Heart left ventricle (tissue), 16 donors: ENCODE measurements at regions not wholly inside any gene's neighbourhood (a gene's known extent, or its start where the extent isn't known, plus 50 kb on each side); places are given as distances from the start of the nearest gene placed in this dataset.

ENCODE experiments used
- ATAC-seq, 4 donors: fragments of 200-7000 bp; cut with Tn5 transposase; one replicate each; pipeline ENCODE4 v1.9.1; 2020 to 2022; ENCODE audit warnings: moderate library complexity in 4 of 4, mild to moderate bottlenecking in 3 of 4, moderate number of reproducible peaks in 1 of 4
- DNase-seq, 5 donors: peaks; one replicate each; pipeline ENCODE4 v3.0.0-alpha.2; 2020
- H3K27ac ChIP-seq, 12 donors: fragments of 200-600 bp; sonication (generic) in 4 of 12; one replicate each; pipeline versions ENCODE4 v1.5.0 to v1.8.0; 2016 to 2022; ENCODE audit warnings: mild to moderate bottlenecking in 2 of 12
- H3K27me3 ChIP-seq, 9 donors: fragments of 200-600 bp; sonication (generic) in 2 of 9; one replicate each; pipeline versions ENCODE4 v1.5.1 to v1.8.0; 2016 to 2022; ENCODE audit warnings: mild to moderate bottlenecking in 3 of 9
- H3K36me3 ChIP-seq, 9 donors: fragments of 200-600 bp; sonication (generic) in 2 of 9; one replicate each; pipeline versions ENCODE4 v1.5.0 to v1.8.0; 2018 to 2022; ENCODE audit warnings: mild to moderate bottlenecking in 2 of 9
- H3K4me1 ChIP-seq, 12 donors: fragments of 200-600 bp; sonication (generic) in 4 of 12; one replicate each; pipeline versions ENCODE4 v1.5.0 to v1.8.0; 2016 to 2022; ENCODE audit warnings: mild to moderate bottlenecking in 3 of 12
- H3K4me3 ChIP-seq, 12 donors: fragments of 200-600 bp; sonication (generic) in 4 of 12; one replicate each; pipeline versions ENCODE4 v1.5.0 to v1.8.0; 2017 to 2022; ENCODE audit warnings: mild to moderate bottlenecking in 9 of 12, moderate library complexity in 4 of 12
- H3K9me3 ChIP-seq, 12 donors: fragments of 200-600 bp; sonication (generic) in 4 of 12; one replicate each; pipeline versions ENCODE4 v1.5.0 to v1.8.0; 2016 to 2022; ENCODE audit warnings: mild to moderate bottlenecking in 1 of 12
- POLR2A ChIP-seq, 2 donors: fragments of 450-650 bp; IDR thresholded peaks; one replicate each; pipeline ENCODE4 v1.6.1; 2017; ENCODE audit warnings: antibody characterized with exemption in 2 of 2, mild to moderate bottlenecking in 2 of 2, moderate library complexity in 2 of 2
- WGBS, 4 donors: extraction: QIAGEN DNeasy Blood & Tissue Kit in 2 of 4; methylation state at CpG; one replicate each; pipeline versions ENCODE4 v1.1.5 to v1.1.7; 2013 to 2018; 5-methylcytosine and 5-hydroxymethylcytosine counted together
- intact Hi-C, 10 donors: fragments of 100-400 bp; cut with DNase I; formaldehyde crosslinking; loops; one replicate each; pipeline versions ENCODE4 v1.11.1 to v1.14.2; 2022
- TF ChIP-seq, protein P1 (sequence below), 12 donors: fragments of 200-600 bp; sonication (generic) in 4 of 12; IDR thresholded peaks; one replicate each; pipeline versions ENCODE4 v1.5.0 to v1.8.0; 2018 to 2022; ENCODE audit warnings: antibody characterized with exemption in 12 of 12, mild to moderate bottlenecking in 5 of 12
- donor health status: ischemic (EF 13 %, LVEDD 7.1; RV severe dilation, severe dysfunction).
- donor health status: healthy with polysubstance abuse.
- donor health status: DM: no; HTN: yes; CAD: no.
- donor health status: DM: no; HTN: no; CAD: no.
- donor health status: ischemic (EF 25% LVEDD 6.9; RV normal size, moderate dysfunction).
- donor health status: ischemic (EF 25% LVEDD 5.7; RV mildly dilated, moderate dysfunction).
- donor health status: healthy.
- donor health status: DM: yes; HTN: yes; CAD: no.
- donor health status: ischemic (EF 35%, LVEDD 5.7; RV mildly dilated, moderate dysfunction).
- donor health status: nonischemic (EF 11% LVEDD 7.7; RV severe dilation, severe dysfunction).
- donor health status: DM: yes; HTN: yes; CAD: no.
- donor health status: PGD.
- donor health status: ischemic (EF 29% LVEDD 5.4; RV normal size, mild dysfunction).
- donor health status: nonischemic (EF 23%, LVEDD 6.1; RV moderate dilation, normal function).

DNA sequence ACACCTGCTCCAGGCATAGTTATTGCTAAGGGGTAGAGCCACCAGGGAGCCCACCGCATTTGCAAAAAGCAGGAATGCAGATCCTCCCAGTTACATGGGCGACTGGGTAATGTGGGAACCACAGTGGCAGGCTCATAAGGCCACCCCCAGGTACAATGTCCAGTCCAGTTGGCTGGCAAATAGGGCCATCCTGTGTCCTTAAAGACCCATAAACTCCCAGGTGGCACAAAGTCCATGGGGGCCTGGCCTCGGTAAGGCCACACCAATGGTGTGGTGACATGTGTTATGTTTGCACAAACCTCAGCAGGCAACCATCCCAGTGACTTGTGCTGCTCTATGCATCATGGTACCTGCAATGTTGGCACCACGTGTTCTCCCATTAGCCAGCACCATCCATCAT is 283.6 kb upstream of the GYPC start:
- DNase-seq (no peak), ATAC-seq (no peak)
- H3K27ac ChIP-seq, result no peak overlapping the region
- H3K4me1 ChIP-seq, result peaks cover 0 to 18% (median 3%) of the 10 kb centered on the region in 12 donors
- no peak overlapping the region for H3K4me3 ChIP-seq
- no peaks in the 10 kb centered on the region for H3K27me3 ChIP-seq
- WGBS, 4 donors, result 87 to 98% (median 93%) methylated on average over 1 to 4 of the region's 4 CpGs
- intact Hi-C loops, result no loop called here
- H3K9me3 ChIP-seq, result peaks cover 0 to 9% (median 0%) of the 10 kb centered on the region in 12 donors
- TF ChIP-seq POLR2A (IDR thresholded peaks at IDR 0.05), result no peak
- TF ChIP-seq, protein P1, sequence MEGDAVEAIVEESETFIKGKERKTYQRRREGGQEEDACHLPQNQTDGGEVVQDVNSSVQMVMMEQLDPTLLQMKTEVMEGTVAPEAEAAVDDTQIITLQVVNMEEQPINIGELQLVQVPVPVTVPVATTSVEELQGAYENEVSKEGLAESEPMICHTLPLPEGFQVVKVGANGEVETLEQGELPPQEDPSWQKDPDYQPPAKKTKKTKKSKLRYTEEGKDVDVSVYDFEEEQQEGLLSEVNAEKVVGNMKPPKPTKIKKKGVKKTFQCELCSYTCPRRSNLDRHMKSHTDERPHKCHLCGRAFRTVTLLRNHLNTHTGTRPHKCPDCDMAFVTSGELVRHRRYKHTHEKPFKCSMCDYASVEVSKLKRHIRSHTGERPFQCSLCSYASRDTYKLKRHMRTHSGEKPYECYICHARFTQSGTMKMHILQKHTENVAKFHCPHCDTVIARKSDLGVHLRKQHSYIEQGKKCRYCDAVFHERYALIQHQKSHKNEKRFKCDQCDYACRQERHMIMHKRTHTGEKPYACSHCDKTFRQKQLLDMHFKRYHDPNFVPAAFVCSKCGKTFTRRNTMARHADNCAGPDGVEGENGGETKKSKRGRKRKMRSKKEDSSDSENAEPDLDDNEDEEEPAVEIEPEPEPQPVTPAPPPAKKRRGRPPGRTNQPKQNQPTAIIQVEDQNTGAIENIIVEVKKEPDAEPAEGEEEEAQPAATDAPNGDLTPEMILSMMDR (IDR thresholded peaks at IDR 0.05), result no peak
- H3K36me3 ChIP-seq, result no peaks in the 10 kb centered on the region

DNA sequence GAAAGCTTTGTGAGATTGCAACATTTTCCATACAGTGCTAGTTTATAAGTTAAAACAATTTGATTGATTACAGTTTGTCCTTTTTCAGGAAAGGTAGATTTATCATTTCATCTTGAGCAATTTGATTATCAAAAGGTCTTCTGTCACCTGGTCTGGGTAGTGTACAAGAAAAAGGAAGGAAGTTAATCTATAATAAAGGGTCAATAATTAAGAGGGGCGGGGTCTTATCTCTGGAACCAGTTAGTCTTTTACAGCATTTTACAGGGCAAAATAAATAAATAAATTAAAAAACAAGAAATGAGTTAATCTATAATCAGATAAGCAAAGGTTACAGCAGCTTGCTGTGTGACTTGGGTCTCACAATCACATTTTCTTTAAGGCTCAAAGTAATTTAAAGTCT is 277.8 kb upstream of the GYPC start:
- no peaks in the 10 kb centered on the region for H3K36me3 ChIP-seq
- H3K9me3 ChIP-seq, result peaks cover 0 to 9% (median 0%) of the 10 kb centered on the region in 12 donors
- no peak overlapping the region for H3K4me3 ChIP-seq
- DNase-seq (no peak), ATAC-seq (no peak)
- no peak overlapping the region for H3K27ac ChIP-seq
- TF ChIP-seq POLR2A (IDR thresholded peaks at IDR 0.05), result no peak
- TF ChIP-seq, protein P1 (IDR thresholded peaks at IDR 0.05), result no peak
- WGBS, 4 donors, result 83 to 96% (median 90%) methylated on average over 1 of the region's 1 CpG
- no peaks in the 10 kb centered on the region for H3K4me1 ChIP-seq
- intact Hi-C loops, result no loop called here
- no peaks in the 10 kb centered on the region for H3K27me3 ChIP-seq

DNA sequence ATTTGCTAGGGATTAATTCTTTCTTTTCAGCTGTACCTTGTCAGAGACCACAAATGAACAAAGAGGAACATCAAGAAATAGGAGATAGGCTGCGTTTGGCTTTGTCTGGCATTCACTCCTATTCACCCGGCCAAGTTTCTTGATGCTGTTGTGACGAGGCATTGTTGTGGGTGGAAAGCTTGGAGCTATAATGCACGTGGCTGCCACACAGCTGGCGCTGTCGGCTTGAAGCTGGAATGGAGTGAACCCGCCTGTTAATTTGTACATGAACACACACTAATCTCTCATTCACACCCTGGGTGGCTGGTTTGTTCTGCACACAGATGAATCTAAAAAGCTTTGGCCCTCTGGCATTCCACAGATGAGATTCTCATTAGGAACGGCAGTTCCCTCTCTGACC is 274.9 kb upstream of the GYPC start:
- WGBS, 4 donors, result 66 to 77% (median 72%) methylated on average over 8 of the region's 8 CpGs
- DNase-seq (no peak), ATAC-seq (no peak)

DNA sequence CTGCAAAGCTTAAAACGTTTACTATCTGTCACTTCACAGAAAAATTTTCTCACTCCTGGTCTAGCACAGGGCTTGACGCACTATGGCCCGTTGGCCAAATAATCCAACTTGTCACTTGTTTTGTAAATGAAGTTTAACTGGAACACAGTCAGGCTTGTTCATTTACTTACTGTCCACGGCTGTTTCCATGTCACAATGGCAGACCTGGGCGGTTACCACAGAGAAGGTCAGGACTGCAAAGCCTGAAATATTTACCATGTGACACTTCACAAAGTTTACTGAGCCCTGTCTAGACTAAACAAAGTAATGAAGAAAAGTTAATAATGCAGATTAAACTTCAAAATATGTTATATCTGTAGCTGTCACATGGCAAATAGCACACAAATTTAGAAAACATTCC is 273.0 kb upstream of the GYPC start:
- ATAC-seq (no peak), DNase-seq (no peak)
- intact Hi-C loops, result no loop called here
- peaks cover 0 to 23% (median 5%) of the 10 kb centered on the region in 12 donors for H3K9me3 ChIP-seq
- no peak overlapping the region for H3K4me3 ChIP-seq
- TF ChIP-seq, protein P1 (IDR thresholded peaks at IDR 0.05), result no peak
- TF ChIP-seq POLR2A (IDR thresholded peaks at IDR 0.05), result no peak
- peaks cover 0 to 4% (median 0%) of the 10 kb centered on the region in 12 donors for H3K4me1 ChIP-seq
- H3K36me3 ChIP-seq, result no peaks in the 10 kb centered on the region
- 86 to 89% (median 88%) methylated on average over 5 of the region's 5 CpGs for WGBS, 4 donors
- H3K27ac ChIP-seq, result no peak overlapping the region
- H3K27me3 ChIP-seq, result no peaks in the 10 kb centered on the region

More for the DNA sequence above, 274.9 kb upstream of the GYPC start:
- no peak for TF ChIP-seq POLR2A (IDR thresholded peaks at IDR 0.05)
- TF ChIP-seq, protein P1 (IDR thresholded peaks at IDR 0.05), result no peak
- H3K27ac ChIP-seq, result no peak overlapping the region
- H3K9me3 ChIP-seq, result peaks cover 0 to 10% (median 2%) of the 10 kb centered on the region in 12 donors
- no peaks in the 10 kb centered on the region for H3K27me3 ChIP-seq
- H3K4me3 ChIP-seq, result no peak overlapping the region
- intact Hi-C loops, result no loop called here
- peaks cover 0 to 4% (median 0%) of the 10 kb centered on the region in 12 donors for H3K4me1 ChIP-seq
- H3K36me3 ChIP-seq, result no peaks in the 10 kb centered on the region
